ENCODE measurements at regions not wholly inside any gene's neighbourhood (a gene's known extent, or its start where the extent isn't known, plus 50 kb on each side); places are given as distances from the start of the nearest gene placed in this dataset.

GRCh38 chr4:160182727-160183126 lies 1079.8 kb downstream of the RAPGEF2 start:
- Histone ChIP-seq H3K4me1 (no peaks in the 10 kb centered on the region), H3K4me3 (no peak overlapping the region), H3K27ac (no peak overlapping the region), H3K36me3 (no peaks in the 10 kb centered on the region), H3K9me3 (no peaks in the 10 kb centered on the region), H3K27me3 (no peaks in the 10 kb centered on the region)
- TF ChIP-seq CTCF (IDR thresholded peaks at IDR 0.05), result no peak
- TF ChIP-seq POLR2A (IDR thresholded peaks at IDR 0.05), result no peak
- TF ChIP-seq POLR2AphosphoS5 (IDR thresholded peaks at IDR 0.05), result no peak
- WGBS, 2 donors, result 89 to 90% methylated on average over 2 of the region's 2 CpGs
- intact Hi-C loops (cut with DNase I), result no loop called here
- DNase-seq, result no peak

- intact Hi-C loops (cut with DNase I), result no loop called here
Observed at GRCh38 chr4:160184884-160185283, 1082.0 kb downstream of the RAPGEF2 start.

GRCh38 chr4:160193787-160194186 lies 1090.9 kb downstream of the RAPGEF2 start:
- WGBS, 2 donors, result 77 to 86% methylated on average over 4 of the region's 4 CpGs
- intact Hi-C loops (cut with DNase I), result no loop called here

More at GRCh38 chr4:160184884-160185283, 1082.0 kb downstream of the RAPGEF2 start:
- Histone ChIP-seq H3K4me3 (no peak overlapping the region), H3K9me3 (no peaks in the 10 kb centered on the region), H3K27ac (no peak overlapping the region), H3K27me3 (no peaks in the 10 kb centered on the region), H3K36me3 (no peaks in the 10 kb centered on the region), H3K4me1 (no peaks in the 10 kb centered on the region)
- no peak for DNase-seq
- TF ChIP-seq EP300 (IDR thresholded peaks at IDR 0.05) (no peak), POLR2A (IDR thresholded peaks at IDR 0.05) (no peak), CTCF (IDR thresholded peaks at IDR 0.05) (no peak), POLR2AphosphoS5 (IDR thresholded peaks at IDR 0.05) (no peak)
- WGBS, 2 donors, result 88 to 91% methylated on average over 4 of the region's 4 CpGs

GRCh38 chr4:160194716-160195115 lies 1091.8 kb downstream of the RAPGEF2 start:
- H3K27ac ChIP-seq, result no peak overlapping the region
- intact Hi-C loops (cut with DNase I), result no loop called here
- no peaks in the 10 kb centered on the region for H3K4me1 ChIP-seq
- no peak for DNase-seq
- H3K27me3 ChIP-seq, result no peaks in the 10 kb centered on the region
- no peak for TF ChIP-seq POLR2AphosphoS5 (IDR thresholded peaks at IDR 0.05)
- TF ChIP-seq POLR2A (IDR thresholded peaks at IDR 0.05), result no peak
- TF ChIP-seq EP300 (IDR thresholded peaks at IDR 0.05), result no peak
- TF ChIP-seq CTCF (IDR thresholded peaks at IDR 0.05), result no peak
- no peak overlapping the region for H3K4me3 ChIP-seq
- no peaks in the 10 kb centered on the region for H3K36me3 ChIP-seq
- no peaks in the 10 kb centered on the region for H3K9me3 ChIP-seq
- 70 to 77% methylated on average over 5 of the region's 5 CpGs for WGBS, 2 donors

More at GRCh38 chr4:160193787-160194186, 1090.9 kb downstream of the RAPGEF2 start:
- no peaks in the 10 kb centered on the region for H3K9me3 ChIP-seq
- no peaks in the 10 kb centered on the region for H3K4me1 ChIP-seq
- no peak overlapping the region for H3K4me3 ChIP-seq
- no peaks in the 10 kb centered on the region for H3K36me3 ChIP-seq
- no peak for TF ChIP-seq EP300 (IDR thresholded peaks at IDR 0.05)
- TF ChIP-seq POLR2AphosphoS5 (IDR thresholded peaks at IDR 0.05), result no peak
- TF ChIP-seq POLR2A (IDR thresholded peaks at IDR 0.05), result no peak
- no peak for TF ChIP-seq CTCF (IDR thresholded peaks at IDR 0.05)
- H3K27me3 ChIP-seq, result no peaks in the 10 kb centered on the region
- no peak overlapping the region for H3K27ac ChIP-seq
- DNase-seq, result no peak

GRCh38 chr4:160202802-160203201 lies 1099.9 kb downstream of the RAPGEF2 start:
- no peaks in the 10 kb centered on the region for H3K27me3 ChIP-seq
- H3K4me1 ChIP-seq, result no peaks in the 10 kb centered on the region
- peaks cover 0 to 3% (median 0%) of the 10 kb centered on the region in 4 donors for H3K9me3 ChIP-seq
- H3K4me3 ChIP-seq, result no peak overlapping the region
- H3K36me3 ChIP-seq, result no peaks in the 10 kb centered on the region
- DNase-seq, result no peak
- TF ChIP-seq EP300 (IDR thresholded peaks at IDR 0.05), result no peak
- TF ChIP-seq POLR2A (IDR thresholded peaks at IDR 0.05), result no peak
- TF ChIP-seq POLR2AphosphoS5 (IDR thresholded peaks at IDR 0.05), result no peak
- no peak for TF ChIP-seq CTCF (IDR thresholded peaks at IDR 0.05)
- intact Hi-C loops (cut with DNase I), result no loop called here
- no peak overlapping the region for H3K27ac ChIP-seq
- WGBS, 2 donors, result 77 to 84% methylated on average over 2 of the region's 2 CpGs

Data from sigmoid colon (tissue), 6 donors.